IMR-90 (cell line): ENCODE measurements at regions not wholly inside any gene's neighbourhood (a gene's known extent, or its start where the extent isn't known, plus 50 kb on each side); places are given as distances from the start of the nearest gene placed in this dataset.

ENCODE experiments used
- ATAC-seq: fragments of 200-7000 bp; cut with Tn5 transposase; 2 replicates; pipeline ENCODE4 v1.9.1; 2020; ENCODE audit warnings: low read depth, mild to moderate bottlenecking, moderate library complexity
- BruUV-seq: library from RNA; stranded (reverse); fragments of 400-500 nt; replicated peaks from 2 replicates; lab custom pipeline; 2021; lab: Mats Ljungman, UMichigan
- CTCF ChIA-PET: fragments of 300-600 bp; formaldehyde crosslinking; extraction: SDS; loops from one replicate; lab custom pipeline; 2021; ENCODE audit warnings: antibody characterized with exemption; lab: Yijun Ruan, JAX
- POLR2A ChIA-PET: fragments of 300-600 bp; sonication (Branson Sonifier 250); formaldehyde crosslinking; loops from one replicate; lab custom pipeline; 2022; ENCODE audit warnings: antibody characterized with exemption; ENCODE audit not compliant: unreplicated experiment; lab: Charles Lee
- DNase-seq: peaks from one replicate; pipeline ENCODE4 v3.0.0; 2013
- H2AFZ ChIP-seq: replicated peaks from 2 replicates; pipeline ENCODE3; 2013; ENCODE audit warnings: low read length, mild to moderate bottlenecking; ENCODE audit not compliant: poor library complexity
- H2AK5ac ChIP-seq: 2 replicates; pipeline ENCODE4 v1.6.1; 2013; ENCODE audit warnings: low read depth, low read length, inconsistent platforms
- H2AK9ac ChIP-seq: replicated peaks from 2 replicates; pipeline ENCODE3; 2013; ENCODE audit warnings: mild to moderate bottlenecking, low read depth, low read length, moderate library complexity; ENCODE audit not compliant: poor library complexity
- H2BK120ac ChIP-seq: 2 replicates; pipeline ENCODE4 v1.6.1; 2013; ENCODE audit warnings: low read depth, low read length, inconsistent platforms
- H2BK15ac ChIP-seq: 3 replicates; pipeline ENCODE4 v1.6.1; 2013; ENCODE audit warnings: low read depth, low read length, inconsistent platforms
- H2BK20ac ChIP-seq: 2 replicates; pipeline ENCODE4 v1.6.1; 2013; ENCODE audit warnings: low read depth, mild to moderate bottlenecking, inconsistent platforms, low read length, moderate library complexity
- H2BK5ac ChIP-seq: 2 replicates; pipeline ENCODE4 v1.6.1; 2013; ENCODE audit warnings: mild to moderate bottlenecking, low read depth, low read length, inconsistent platforms; ENCODE audit not compliant: poor library complexity, severe bottlenecking
- H3K14ac ChIP-seq: replicated peaks from 2 replicates; pipeline ENCODE4 v1.6.1; 2013; ENCODE audit warnings: low read depth, low read length, inconsistent platforms
- H3K18ac ChIP-seq: 2 replicates; pipeline ENCODE4 v1.6.1; 2013; ENCODE audit warnings: low read depth, low read length, control low read depth
- H3K23ac ChIP-seq: 2 replicates; pipeline ENCODE4 v1.6.1; 2013; ENCODE audit warnings: low read depth, low read length, inconsistent platforms
- H3K27ac ChIP-seq: 2 replicates; pipeline ENCODE4 v1.5.1; 2013; ENCODE audit warnings: mild to moderate bottlenecking, control low read depth, low read length; ENCODE audit not compliant: insufficient read depth
- H3K27me3 ChIP-seq: 2 replicates; pipeline ENCODE4 v1.6.1; 2013; ENCODE audit warnings: low read length; ENCODE audit not compliant: control insufficient read depth, insufficient read depth
- H3K36me3 ChIP-seq: 2 replicates; pipeline ENCODE4 v1.6.1; 2013; ENCODE audit warnings: low read length, mixed read lengths; ENCODE audit not compliant: control insufficient read depth, insufficient read depth
- H3K4ac ChIP-seq: 2 replicates; pipeline ENCODE4 v1.6.1; 2013; ENCODE audit warnings: low read depth, low read length, inconsistent platforms
- H3K4me1 ChIP-seq: 2 replicates; pipeline ENCODE4 v1.6.1; 2013; ENCODE audit warnings: low read length, mixed read lengths; ENCODE audit not compliant: control insufficient read depth, insufficient read depth
- H3K4me2 ChIP-seq: 2 replicates; pipeline ENCODE4 v1.6.1; 2013; ENCODE audit warnings: low read depth, mild to moderate bottlenecking, control low read depth, low read length, moderate library complexity
- H3K4me3 ChIP-seq: 2 replicates; pipeline ENCODE4 v1.5.1; 2013; ENCODE audit warnings: low read depth, mild to moderate bottlenecking, control low read depth, low read length, moderate library complexity; ENCODE audit not compliant: insufficient read depth
- H3K56ac ChIP-seq: 2 replicates; pipeline ENCODE4 v1.6.1; 2013; ENCODE audit warnings: low read length, inconsistent platforms; ENCODE audit not compliant: insufficient read depth; ENCODE audit errors: extremely low read depth
- H3K79me1 ChIP-seq, 2 experiments: 2 replicates each; pipeline ENCODE4 v1.6.1; 2013; ENCODE audit warnings: low read length in 2 of 2, inconsistent platforms in 1 of 2, low read depth in 1 of 2
- H3K9ac ChIP-seq: 2 replicates; pipeline ENCODE4 v1.6.1; 2013; ENCODE audit warnings: low read depth, low read length, control low read depth
- H3K9me1 ChIP-seq: 2 replicates; pipeline ENCODE4 v1.6.1; 2013; ENCODE audit warnings: low read length, inconsistent platforms; ENCODE audit not compliant: insufficient read depth
- H3K9me3 ChIP-seq: 2 replicates; pipeline ENCODE4 v1.6.1; 2013; ENCODE audit warnings: low read length; ENCODE audit not compliant: control insufficient read depth, insufficient read depth
- H4K20me1 ChIP-seq: 2 replicates; pipeline ENCODE4 v1.6.1; 2013; ENCODE audit warnings: low read length, inconsistent platforms; ENCODE audit not compliant: insufficient read depth
- H4K5ac ChIP-seq: 2 replicates; pipeline ENCODE4 v1.6.1; 2013; ENCODE audit warnings: mild to moderate bottlenecking, low read depth, low read length, control low read depth
- H4K8ac ChIP-seq, 2 experiments: 2 replicates each; pipeline ENCODE4 v1.6.1; 2013; ENCODE audit warnings: low read depth in 2 of 2, low read length in 2 of 2, control low read depth in 1 of 2, inconsistent platforms in 1 of 2
- H4K91ac ChIP-seq: 2 replicates; pipeline ENCODE4 v1.6.1; 2013; ENCODE audit warnings: low read depth, low read length, inconsistent platforms; ENCODE audit not compliant: insufficient read depth
- BHLHE40 ChIP-seq: fragments of 150-350 bp; IDR thresholded peaks from 2 replicates; pipeline ENCODE4 v1.6.1; 2016; ENCODE audit warnings: mild to moderate bottlenecking, low read depth, low read length
- CEBPB ChIP-seq: IDR thresholded peaks from 2 replicates; pipeline ENCODE4 v1.6.1; 2012; ENCODE audit warnings: low read depth, low read length, improper control_type of control experiment
- CHD1 ChIP-seq: IDR thresholded peaks from 2 replicates; pipeline ENCODE4 v1.6.1; 2012; ENCODE audit warnings: low read depth, low read length, improper control_type of control experiment
- FOS ChIP-seq: fragments of 150-350 bp; IDR thresholded peaks from 2 replicates; pipeline ENCODE4 v1.6.1; 2016; ENCODE audit warnings: low read depth, low read length
- MAFK ChIP-seq: IDR thresholded peaks from 2 replicates; pipeline ENCODE4 v1.6.1; 2012; ENCODE audit warnings: low read depth, low read length, improper control_type of control experiment
- MAZ ChIP-seq: IDR thresholded peaks from 2 replicates; pipeline ENCODE4 v1.6.1; 2012; ENCODE audit warnings: low read depth, mild to moderate bottlenecking, low read length, improper control_type of control experiment, moderate library complexity, borderline replicate concordance
- MXI1 ChIP-seq: IDR thresholded peaks from 2 replicates; pipeline ENCODE4 v1.6.1; 2012; ENCODE audit warnings: low read depth, mild to moderate bottlenecking, low read length, moderate library complexity, borderline replicate concordance
- NFE2L2 ChIP-seq: fragments of 150-350 bp; IDR thresholded peaks from 2 replicates; pipeline ENCODE4 v1.6.1; 2016; ENCODE audit warnings: low read depth, mild to moderate bottlenecking, low read length
- POLR2A ChIP-seq: IDR thresholded peaks from 2 replicates; pipeline ENCODE4 v1.6.1; 2012; ENCODE audit warnings: mild to moderate bottlenecking, low read depth, low read length
- RAD21 ChIP-seq: IDR thresholded peaks from 2 replicates; pipeline ENCODE4 v1.6.1; 2012; ENCODE audit warnings: low read length, improper control_type of control experiment
- RCOR1 ChIP-seq: IDR thresholded peaks from 2 replicates; pipeline ENCODE4 v1.6.1; 2012; ENCODE audit warnings: mild to moderate bottlenecking, low read length, improper control_type of control experiment; ENCODE audit not compliant: insufficient replicate concordance
- RFX5 ChIP-seq: IDR thresholded peaks from 2 replicates; pipeline ENCODE4 v1.8.0; 2012; ENCODE audit warnings: low read depth, mild to moderate bottlenecking, low read length, moderate library complexity
- SMC3 ChIP-seq: fragments of 150-350 bp; IDR thresholded peaks from 2 replicates; pipeline ENCODE4 v1.6.1; 2016; ENCODE audit warnings: low read depth, mild to moderate bottlenecking, antibody characterized with exemption, low read length, moderate library complexity
- WGBS, 2 experiments: methylation state at CpG; one replicate each; pipeline versions ENCODE4 v1.1.5 to v1.1.7; 2013; ENCODE audit warnings: missing lambda C conversion rate in 2 of 2; ENCODE audit not compliant: insufficient read length in 1 of 2; ENCODE audit errors: extremely low coverage in 2 of 2; 5-methylcytosine and 5-hydroxymethylcytosine counted together
- dilution Hi-C: fragments of 300-500 bp; cut with HindIII; formaldehyde crosslinking; loops from one replicate; pipeline ENCODE4 v1.14.3; 2018; ENCODE audit warnings: low sequenced_read_pairs; ENCODE audit not compliant: unreplicated experiment
- in situ Hi-C: fragments of 300-500 bp; cut with MboI; formaldehyde crosslinking; loops from 3 replicates; pipeline ENCODE4 v1.14.3; 2019; ENCODE audit warnings: low sequenced_read_pairs, inconsistent platforms, mixed read lengths
- intact Hi-C: fragments of 100-400 bp; cut with micrococcal nuclease; formaldehyde crosslinking; loops from 2 replicates; pipeline ENCODE4 v1.10.0; 2022
- TF ChIP-seq, protein P1 (sequence below): fragments of 150-350 bp; IDR thresholded peaks from 2 replicates; pipeline ENCODE4 v1.6.1; 2016; ENCODE audit warnings: low read depth, mild to moderate bottlenecking, low read length, moderate library complexity, borderline replicate concordance
- TF ChIP-seq, protein P2 (sequence below): fragments of 150-350 bp; IDR thresholded peaks from 2 replicates; pipeline ENCODE4 v1.6.1; 2017; ENCODE audit warnings: mild to moderate bottlenecking, antibody characterized with exemption, low read length, low read depth
- TF ChIP-seq, protein P3 (sequence below): conservative IDR thresholded peaks from 2 replicates; pipeline ENCODE4 v1.5.1; 2012; ENCODE audit warnings: mild to moderate bottlenecking, low read depth, low read length, improper control_type of control experiment

DNA sequence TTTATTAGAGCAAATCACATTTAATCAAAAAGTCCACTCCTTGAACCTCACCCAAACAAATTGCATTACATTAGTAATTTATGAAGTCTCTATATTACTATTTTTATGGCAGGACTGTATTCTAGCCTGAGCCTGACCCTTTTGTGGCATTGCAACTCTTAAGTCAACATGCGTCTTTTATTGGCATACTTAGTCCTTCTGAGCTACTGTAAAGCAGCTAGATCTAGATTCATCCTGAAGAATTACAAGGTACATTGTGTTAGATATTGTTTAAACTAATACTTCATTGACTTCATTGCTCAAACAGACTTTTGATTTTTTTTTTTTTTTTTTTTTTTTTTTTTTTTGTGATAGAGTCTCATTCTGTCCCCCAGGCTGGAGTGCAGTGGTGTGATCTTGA, 1842.5 kb upstream of the CDH9 start:
- H2AFZ ChIP-seq: no peak overlapping the region
- H3K79me1 ChIP-seq: no peaks in the 10 kb centered on the region
- no peak overlapping the region for H2BK15ac ChIP-seq
- ATAC-seq (no peak), DNase-seq (no peak)
- in situ Hi-C loops (no loop called here), intact Hi-C loops (no loop called here), dilution Hi-C loops (no loop called here)
- H2AK9ac ChIP-seq: no peak overlapping the region
- no peak overlapping the region for H3K9ac ChIP-seq
- H3K14ac ChIP-seq: no peak overlapping the region
- no CpG with 5 or more reads among the region's 1 CpG for WGBS, 2 experiments
- no peak overlapping the region for H2BK120ac ChIP-seq
- no peak for TF ChIP-seq MAZ
- no peak for TF ChIP-seq BHLHE40
- TF ChIP-seq, protein P1, sequence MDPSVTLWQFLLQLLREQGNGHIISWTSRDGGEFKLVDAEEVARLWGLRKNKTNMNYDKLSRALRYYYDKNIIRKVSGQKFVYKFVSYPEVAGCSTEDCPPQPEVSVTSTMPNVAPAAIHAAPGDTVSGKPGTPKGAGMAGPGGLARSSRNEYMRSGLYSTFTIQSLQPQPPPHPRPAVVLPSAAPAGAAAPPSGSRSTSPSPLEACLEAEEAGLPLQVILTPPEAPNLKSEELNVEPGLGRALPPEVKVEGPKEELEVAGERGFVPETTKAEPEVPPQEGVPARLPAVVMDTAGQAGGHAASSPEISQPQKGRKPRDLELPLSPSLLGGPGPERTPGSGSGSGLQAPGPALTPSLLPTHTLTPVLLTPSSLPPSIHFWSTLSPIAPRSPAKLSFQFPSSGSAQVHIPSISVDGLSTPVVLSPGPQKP: no peak
- TF ChIP-seq POLR2A: no peak
- TF ChIP-seq NFE2L2: no peak
- no peak for TF ChIP-seq FOS
- TF ChIP-seq CHD1: no peak
- no peak for TF ChIP-seq RFX5
- TF ChIP-seq RCOR1: no peak
- TF ChIP-seq MAFK: no peak
- TF ChIP-seq MXI1: no peak
- TF ChIP-seq, protein P2, sequence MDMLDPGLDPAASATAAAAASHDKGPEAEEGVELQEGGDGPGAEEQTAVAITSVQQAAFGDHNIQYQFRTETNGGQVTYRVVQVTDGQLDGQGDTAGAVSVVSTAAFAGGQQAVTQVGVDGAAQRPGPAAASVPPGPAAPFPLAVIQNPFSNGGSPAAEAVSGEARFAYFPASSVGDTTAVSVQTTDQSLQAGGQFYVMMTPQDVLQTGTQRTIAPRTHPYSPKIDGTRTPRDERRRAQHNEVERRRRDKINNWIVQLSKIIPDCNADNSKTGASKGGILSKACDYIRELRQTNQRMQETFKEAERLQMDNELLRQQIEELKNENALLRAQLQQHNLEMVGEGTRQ: no peak
- no peak for TF ChIP-seq RAD21
- TF ChIP-seq, protein P3, sequence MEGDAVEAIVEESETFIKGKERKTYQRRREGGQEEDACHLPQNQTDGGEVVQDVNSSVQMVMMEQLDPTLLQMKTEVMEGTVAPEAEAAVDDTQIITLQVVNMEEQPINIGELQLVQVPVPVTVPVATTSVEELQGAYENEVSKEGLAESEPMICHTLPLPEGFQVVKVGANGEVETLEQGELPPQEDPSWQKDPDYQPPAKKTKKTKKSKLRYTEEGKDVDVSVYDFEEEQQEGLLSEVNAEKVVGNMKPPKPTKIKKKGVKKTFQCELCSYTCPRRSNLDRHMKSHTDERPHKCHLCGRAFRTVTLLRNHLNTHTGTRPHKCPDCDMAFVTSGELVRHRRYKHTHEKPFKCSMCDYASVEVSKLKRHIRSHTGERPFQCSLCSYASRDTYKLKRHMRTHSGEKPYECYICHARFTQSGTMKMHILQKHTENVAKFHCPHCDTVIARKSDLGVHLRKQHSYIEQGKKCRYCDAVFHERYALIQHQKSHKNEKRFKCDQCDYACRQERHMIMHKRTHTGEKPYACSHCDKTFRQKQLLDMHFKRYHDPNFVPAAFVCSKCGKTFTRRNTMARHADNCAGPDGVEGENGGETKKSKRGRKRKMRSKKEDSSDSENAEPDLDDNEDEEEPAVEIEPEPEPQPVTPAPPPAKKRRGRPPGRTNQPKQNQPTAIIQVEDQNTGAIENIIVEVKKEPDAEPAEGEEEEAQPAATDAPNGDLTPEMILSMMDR: no peak
- no peak for TF ChIP-seq SMC3
- no peak for TF ChIP-seq CEBPB
- BruUV-seq: no TSS peak
- ChIA-PET CTCF (no interaction called here), POLR2A (no interaction called here)
- H2BK5ac ChIP-seq: no peak overlapping the region
- no peak overlapping the region for H4K5ac ChIP-seq
- H3K18ac ChIP-seq: no peak overlapping the region
- no peaks in the 10 kb centered on the region for H3K4me1 ChIP-seq
- H2AK5ac ChIP-seq: no peak overlapping the region
- peaks cover 14% of the 10 kb centered on the region for H3K9me3 ChIP-seq
- H3K4me3 ChIP-seq: no peak overlapping the region
- no peak overlapping the region for H3K27ac ChIP-seq
- H4K91ac ChIP-seq: no peak overlapping the region
- H3K4me2 ChIP-seq: no peak overlapping the region
- H3K4ac ChIP-seq: no peak overlapping the region
- no peak overlapping the region for H2BK20ac ChIP-seq
- H4K8ac ChIP-seq: no peak overlapping the region
- H3K36me3 ChIP-seq: no peaks in the 10 kb centered on the region
- H3K27me3 ChIP-seq: no peaks in the 10 kb centered on the region
- no peak overlapping the region for H3K23ac ChIP-seq
- no peaks in the 10 kb centered on the region for H4K20me1 ChIP-seq
- no peaks in the 10 kb centered on the region for H3K9me1 ChIP-seq
- H3K56ac ChIP-seq: no peak overlapping the region
